Right ventricle myocardium superior (tissue), 1 donor: ENCODE measurements at regions not wholly inside any gene's neighbourhood (a gene's known extent, or its start where the extent isn't known, plus 50 kb on each side); places are given as distances from the start of the nearest gene placed in this dataset.
"Not testable (repeated sequence)": the region's sequence is repeated elsewhere in the genome, so short reads cannot be mapped to it uniquely, and the experiment has no call there.

Experiments
- ATAC-seq: fragments of 200-7000 bp; cut with Tn5 transposase; one replicate; pipeline ENCODE4 v1.9.1; 2020; ENCODE audit warnings: mild to moderate bottlenecking; ENCODE audit not compliant: poor library complexity
- DNase-seq: peaks from one replicate; pipeline ENCODE4 v3.0.0-alpha.2; 2020
- intact Hi-C: fragments of 100-400 bp; cut with DNase I; formaldehyde crosslinking; loops from one replicate; pipeline ENCODE4 v1.11.2; 2022
- donor health status: DM: no; HTN: yes; CAD: no; lungs with severe emphysema.

GRCh38 chr21:33121715-33122475 lies 52.0 kb downstream of the OLIG1 start:
- intact Hi-C loops = no loop called here
- ATAC-seq = no peak

GRCh38 chr21:33122507-33122906 lies 52.6 kb downstream of the OLIG1 start:
- no peak for DNase-seq
- intact Hi-C loops = no loop called here
- no peak for ATAC-seq

More at GRCh38 chr21:33121715-33122475, 52.0 kb downstream of the OLIG1 start:
- DNase-seq = no peak

GRCh38 chr21:33123374-33124123 lies 53.6 kb downstream of the OLIG1 start:
- ATAC-seq = no peak
- intact Hi-C loops = no loop called here
- DNase-seq = no peak

GRCh38 chr21:33124889-33125288 lies 54.9 kb downstream of the OLIG1 start:
- intact Hi-C loops = no loop called here
- DNase-seq = no peak
- no peak for ATAC-seq

- no peak for ATAC-seq
- intact Hi-C loops = no loop called here
- no peak for DNase-seq
Observed at GRCh38 chr21:33125680-33126375, 55.9 kb downstream of the OLIG1 start.

GRCh38 chr21:33126569-33126968 lies 56.6 kb downstream of the OLIG1 start:
- intact Hi-C loops = no loop called here
- DNase-seq = no peak
- ATAC-seq = no peak

- DNase-seq (peak; percentile 69), ATAC-seq (peak; percentile 92)
- intact Hi-C loops = no loop called here
Observed at GRCh38 chr21:33127154-33127867, 57.4 kb downstream of the OLIG1 start.

GRCh38 chr21:33127868-33128242 lies 57.9 kb downstream of the OLIG1 start:
- DNase-seq (no peak), ATAC-seq (peak; percentile 66)
- intact Hi-C loops = no loop called here

- ATAC-seq (no peak), DNase-seq (no peak)
- intact Hi-C loops = no loop called here
Observed at GRCh38 chr21:33128538-33128937, 58.6 kb downstream of the OLIG1 start.

GRCh38 chr21:33132054-33132453 lies 62.1 kb downstream of the OLIG1 start:
- ATAC-seq (no peak), DNase-seq (no peak)
- intact Hi-C loops = no loop called here

- ATAC-seq = no peak
- intact Hi-C loops = no loop called here
Observed at GRCh38 chr21:33133892-33134291, 64.0 kb downstream of the OLIG1 start.

GRCh38 chr21:33135925-33136324 lies 66.0 kb downstream of the OLIG1 start:
- DNase-seq = no peak
- no peak for ATAC-seq
- intact Hi-C loops = no loop called here

More at GRCh38 chr21:33133892-33134291, 64.0 kb downstream of the OLIG1 start:
- DNase-seq = no peak

GRCh38 chr21:33136847-33137502 lies 67.0 kb downstream of the OLIG1 start:
- intact Hi-C loops = no loop called here
- no peak for ATAC-seq
- no peak for DNase-seq

GRCh38 chr21:33139084-33139483 lies 69.1 kb downstream of the OLIG1 start:
- no peak for DNase-seq
- intact Hi-C loops = no loop called here
- no peak for ATAC-seq

GRCh38 chr21:33140288-33140687 lies 70.3 kb downstream of the OLIG1 start:
- intact Hi-C loops = no loop called here
- ATAC-seq (no peak), DNase-seq (no peak)

GRCh38 chr21:33146467-33146866 lies 76.5 kb downstream of the OLIG1 start:
- DNase-seq (no peak), ATAC-seq (no peak)
- intact Hi-C loops = no loop called here

- ATAC-seq (no peak), DNase-seq (no peak)
- intact Hi-C loops = no loop called here
Observed at GRCh38 chr21:33149181-33149580, 79.2 kb downstream of the OLIG1 start.

GRCh38 chr21:33150968-33151367 lies 78.8 kb upstream of the IFNAR2 start:
- DNase-seq, ATAC-seq, intact Hi-C loops: not testable (repeated sequence)
